KMS-11 (cell line): ENCODE measurements at regions not wholly inside any gene's neighbourhood (a gene's known extent, or its start where the extent isn't known, plus 50 kb on each side); places are given as distances from the start of the nearest gene placed in this dataset.

Source experiments
- H2AFZ ChIP-seq: fragments of 200-600 bp; sonication (generic); 2 replicates; pipeline ENCODE4 v1.6.1; 2016; ENCODE audit warnings: antibody characterized with exemption, mixed run types, low read depth
- H3K27ac ChIP-seq: fragments of 200-600 bp; sonication (generic); 2 replicates; pipeline ENCODE4 v1.6.1; 2016; ENCODE audit warnings: mild to moderate bottlenecking, mixed run types
- H3K27me3 ChIP-seq: fragments of 200-600 bp; sonication (generic); 2 replicates; pipeline ENCODE4 v1.6.1; 2017; ENCODE audit warnings: mild to moderate bottlenecking, low read depth, mixed run types, moderate library complexity; ENCODE audit not compliant: insufficient read depth
- H3K36me3 ChIP-seq: fragments of 200-600 bp; sonication (generic); 2 replicates; pipeline ENCODE4 v1.6.1; 2017; ENCODE audit warnings: mild to moderate bottlenecking, mixed run types; ENCODE audit not compliant: insufficient read depth
- H3K4me1 ChIP-seq: fragments of 200-600 bp; sonication (generic); 2 replicates; pipeline ENCODE4 v1.6.1; 2016; ENCODE audit warnings: mild to moderate bottlenecking, low read depth, mixed run types; ENCODE audit not compliant: poor library complexity, severe bottlenecking
- H3K4me2 ChIP-seq: fragments of 200-600 bp; sonication (generic); 2 replicates; pipeline ENCODE4 v1.7.0; 2016; ENCODE audit warnings: mild to moderate bottlenecking, mixed run types
- H3K4me3 ChIP-seq: fragments of 200-600 bp; sonication (generic); IDR thresholded peaks from 2 replicates; pipeline ENCODE4 v1.6.1; 2017; ENCODE audit warnings: low read depth, low read length, mixed read lengths; ENCODE audit not compliant: insufficient read depth
- H3K79me2 ChIP-seq: fragments of 200-600 bp; sonication (generic); 2 replicates; pipeline ENCODE4 v1.6.1; 2016; ENCODE audit warnings: low read depth, mixed run types; ENCODE audit not compliant: insufficient read depth
- H3K9ac ChIP-seq: fragments of 200-600 bp; sonication (generic); 2 replicates; pipeline ENCODE4 v1.6.1; 2016; ENCODE audit warnings: mild to moderate bottlenecking, mixed run types
- H4K20me1 ChIP-seq: fragments of 200-600 bp; sonication (generic); 2 replicates; pipeline ENCODE4 v1.6.1; 2016; ENCODE audit warnings: mild to moderate bottlenecking, mixed run types; ENCODE audit not compliant: insufficient read depth
- CTCF ChIP-seq: fragments of 200-600 bp; sonication (generic); conservative IDR thresholded peaks from 2 replicates; pipeline ENCODE4 v1.6.1; 2017; ENCODE audit warnings: low read depth, mild to moderate bottlenecking, antibody characterized with exemption, low read length, moderate library complexity, mixed read lengths

GRCh38 chr4:136283977-136284376 lies 1248.3 kb downstream of the PCDH18 start:
- Histone ChIP-seq H4K20me1 (no peaks in the 10 kb centered on the region; the same call in 1 of the 2 replicates), H3K27ac (no peak overlapping the region), H3K9ac (no peak overlapping the region), H3K4me3 (no peak overlapping the region), H2AFZ (no peak overlapping the region), H3K36me3 (no peaks in the 10 kb centered on the region), H3K4me2 (no peak overlapping the region), H3K4me1 (no peaks in the 10 kb centered on the region), H3K27me3 (no peaks in the 10 kb centered on the region), H3K79me2 (no peaks in the 10 kb centered on the region)
- no peak for TF ChIP-seq CTCF

- Histone ChIP-seq H2AFZ (no peak overlapping the region), H3K4me2 (no peak overlapping the region), H3K4me3 (no peak overlapping the region)
These were observed 1250.4 kb downstream of the PCDH18 start for GRCh38 chr4:136281889-136282288.

GRCh38 chr4:136281307-136281706 lies 1251.0 kb downstream of the PCDH18 start:
- Histone ChIP-seq H3K4me1 (no peaks in the 10 kb centered on the region), H2AFZ (no peak overlapping the region), H3K36me3 (no peaks in the 10 kb centered on the region), H3K4me2 (no peak overlapping the region), H3K79me2 (no peaks in the 10 kb centered on the region), H3K27ac (no peak overlapping the region), H3K4me3 (no peak overlapping the region), H3K27me3 (no peaks in the 10 kb centered on the region), H3K9ac (no peak overlapping the region), H4K20me1 (no peaks in the 10 kb centered on the region)
- TF ChIP-seq CTCF = no peak

More at GRCh38 chr4:136281889-136282288, 1250.4 kb downstream of the PCDH18 start:
- Histone ChIP-seq H3K27ac (no peak overlapping the region), H3K36me3 (no peaks in the 10 kb centered on the region), H3K79me2 (no peaks in the 10 kb centered on the region), H3K27me3 (no peaks in the 10 kb centered on the region), H3K4me1 (no peaks in the 10 kb centered on the region), H4K20me1 (no peaks in the 10 kb centered on the region; the same call in 1 of the 2 replicates), H3K9ac (no peak overlapping the region)
- TF ChIP-seq CTCF = no peak

GRCh38 chr4:136277741-136278140 lies 1254.6 kb downstream of the PCDH18 start:
- H3K4me2 ChIP-seq = no peak overlapping the region
- H3K4me1 ChIP-seq = no peaks in the 10 kb centered on the region

More at GRCh38 chr4:136277741-136278140, 1254.6 kb downstream of the PCDH18 start:
- no peak overlapping the region for H3K27ac ChIP-seq
- no peak overlapping the region for H3K9ac ChIP-seq
- H2AFZ ChIP-seq = no peak overlapping the region; the same call in 1 of the 2 replicates
- H3K4me3 ChIP-seq = no peak overlapping the region
- no peaks in the 10 kb centered on the region for H3K36me3 ChIP-seq
- H4K20me1 ChIP-seq = no peaks in the 10 kb centered on the region
- no peak for TF ChIP-seq CTCF
- H3K79me2 ChIP-seq = no peaks in the 10 kb centered on the region
- H3K27me3 ChIP-seq = no peaks in the 10 kb centered on the region
